WTC11 (cell line): ENCODE measurements at regions not wholly inside any gene's neighbourhood (a gene's known extent, or its start where the extent isn't known, plus 50 kb on each side); places are given as distances from the start of the nearest gene placed in this dataset.

Experiments used
- CTCF ChIP-seq: fragments of 200-600 bp; IDR thresholded peaks from 2 replicates; pipeline ENCODE4 v1.8.0; 2022; ENCODE audit warnings: antibody characterized with exemption
- FOXJ3 ChIP-seq: sonication (generic); formaldehyde crosslinking; IDR thresholded peaks from 2 replicates; pipeline ENCODE4 v1.9.0; 2021; ENCODE audit warnings: missing genetic modification reagents, mild to moderate bottlenecking, borderline replicate concordance
- USF1 ChIP-seq: sonication (generic); formaldehyde crosslinking; IDR thresholded peaks from 2 replicates; pipeline ENCODE4 v1.8.0; 2022; ENCODE audit warnings: mild to moderate bottlenecking, missing genetic modification reagents
- TF ChIP-seq, protein P1 (sequence below): sonication (generic); formaldehyde crosslinking; IDR thresholded peaks from 2 replicates; pipeline ENCODE4 v1.8.1; 2023; ENCODE audit warnings: mild to moderate bottlenecking, missing genetic modification reagents

- TF ChIP-seq CTCF = no peak
- TF ChIP-seq, protein P1, sequence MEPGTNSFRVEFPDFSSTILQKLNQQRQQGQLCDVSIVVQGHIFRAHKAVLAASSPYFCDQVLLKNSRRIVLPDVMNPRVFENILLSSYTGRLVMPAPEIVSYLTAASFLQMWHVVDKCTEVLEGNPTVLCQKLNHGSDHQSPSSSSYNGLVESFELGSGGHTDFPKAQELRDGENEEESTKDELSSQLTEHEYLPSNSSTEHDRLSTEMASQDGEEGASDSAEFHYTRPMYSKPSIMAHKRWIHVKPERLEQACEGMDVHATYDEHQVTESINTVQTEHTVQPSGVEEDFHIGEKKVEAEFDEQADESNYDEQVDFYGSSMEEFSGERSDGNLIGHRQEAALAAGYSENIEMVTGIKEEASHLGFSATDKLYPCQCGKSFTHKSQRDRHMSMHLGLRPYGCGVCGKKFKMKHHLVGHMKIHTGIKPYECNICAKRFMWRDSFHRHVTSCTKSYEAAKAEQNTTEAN (CRISPR knock-in tag) = no peak
- no peak for TF ChIP-seq USF1
- TF ChIP-seq FOXJ3 (CRISPR knock-in tag) = no peak
Measured at GRCh38 chr3:124300416-124300815, 308.5 kb upstream of the ROPN1 start.
